ENCODE measurements at regions not wholly inside any gene's neighbourhood (a gene's known extent, or its start where the extent isn't known, plus 50 kb on each side); places are given as distances from the start of the nearest gene placed in this dataset.

DNA sequence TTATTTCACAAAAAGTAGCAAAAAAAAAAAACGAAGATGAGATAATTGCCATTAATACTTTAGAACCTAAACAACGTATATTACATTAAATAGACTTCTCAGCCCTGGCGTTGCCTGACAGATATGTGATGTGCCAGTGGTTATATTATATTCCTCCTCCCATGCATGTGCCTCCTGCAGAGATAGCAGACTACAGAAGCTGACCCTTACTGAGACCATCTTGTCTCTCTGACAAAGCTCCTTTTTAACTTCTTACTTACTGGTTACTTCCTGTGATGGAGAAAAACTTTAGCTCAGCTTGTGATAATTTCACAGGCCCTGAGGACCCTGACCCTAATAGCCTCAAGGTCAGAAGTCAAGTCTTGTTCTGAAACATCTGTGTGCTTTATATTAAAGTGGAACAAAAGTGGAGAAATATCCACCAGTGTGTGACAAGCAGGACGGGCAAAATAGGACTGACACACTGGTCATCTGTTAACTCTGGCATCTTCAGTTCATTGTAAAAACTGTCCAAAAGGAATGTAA is 80.6 kb upstream of the POU5F2 start:
- H2AFZ ChIP-seq (ENCODE audit: low read depth), result no peak overlapping the region
- no peak overlapping the region for H3K4me2 ChIP-seq
- H3K9ac ChIP-seq, result no peak overlapping the region

DNA sequence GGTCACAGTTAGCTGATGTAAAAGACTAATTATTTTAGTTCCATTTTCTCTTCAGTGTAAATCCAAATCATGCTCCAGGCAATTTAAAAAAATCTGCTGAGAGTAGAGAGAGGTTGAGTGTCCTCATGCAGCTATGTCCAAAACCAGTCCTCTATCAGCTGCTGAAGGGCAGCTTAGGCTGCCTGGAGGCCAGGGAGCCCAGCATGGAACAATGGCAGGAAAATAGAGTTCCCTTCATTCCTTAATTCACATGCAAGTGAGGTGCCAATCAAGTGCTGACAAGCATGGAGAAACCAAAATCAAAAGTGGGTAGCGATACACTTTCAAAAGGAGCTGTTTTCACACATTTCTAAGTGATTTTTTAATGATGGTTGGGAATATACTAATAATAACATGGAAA is 78.3 kb upstream of the POU5F2 start:
- Histone ChIP-seq H2AFZ (ENCODE audit: low read depth) (no peak overlapping the region), H3K4me3 (IDR thresholded peaks at IDR 0.05; ENCODE audit: insufficient read depth, low read depth, low read length) (no peak overlapping the region), H3K4me2 (no peak overlapping the region), H3K36me3 (ENCODE audit: insufficient read depth) (no peaks in the 10 kb centered on the region; the same call in 1 of the 2 replicates), H3K79me2 (ENCODE audit: insufficient read depth, low read depth) (no peaks in the 10 kb centered on the region), H3K27ac (no peak overlapping the region), H3K9ac (no peak overlapping the region), H3K27me3 (ENCODE audit: insufficient read depth, low read depth) (no peaks in the 10 kb centered on the region), H4K20me1 (ENCODE audit: insufficient read depth) (no peaks in the 10 kb centered on the region), H3K4me1 (ENCODE audit: low read depth, poor library complexity, severe bottlenecking) (no peaks in the 10 kb centered on the region)
- no peak for TF ChIP-seq CTCF (conservative IDR thresholded peaks at IDR 0.05; ENCODE audit: low read depth, low read length)

More for the DNA sequence above, 80.6 kb upstream of the POU5F2 start:
- Histone ChIP-seq H4K20me1 (ENCODE audit: insufficient read depth) (no peaks in the 10 kb centered on the region), H3K79me2 (ENCODE audit: insufficient read depth, low read depth) (no peaks in the 10 kb centered on the region), H3K4me1 (ENCODE audit: low read depth, poor library complexity, severe bottlenecking) (no peaks in the 10 kb centered on the region), H3K4me3 (IDR thresholded peaks at IDR 0.05; ENCODE audit: insufficient read depth, low read depth, low read length) (no peak overlapping the region), H3K36me3 (ENCODE audit: insufficient read depth) (no peaks in the 10 kb centered on the region; the same call in 1 of the 2 replicates), H3K27me3 (ENCODE audit: insufficient read depth, low read depth) (no peaks in the 10 kb centered on the region), H3K27ac (no peak overlapping the region)
- TF ChIP-seq CTCF (conservative IDR thresholded peaks at IDR 0.05; ENCODE audit: low read depth, low read length), result no peak

- Histone ChIP-seq H3K4me3 (IDR thresholded peaks at IDR 0.05; ENCODE audit: insufficient read depth, low read depth, low read length) (no peak overlapping the region), H3K27me3 (ENCODE audit: insufficient read depth, low read depth) (no peaks in the 10 kb centered on the region), H4K20me1 (ENCODE audit: insufficient read depth) (no peaks in the 10 kb centered on the region), H3K4me1 (ENCODE audit: low read depth, poor library complexity, severe bottlenecking) (no peaks in the 10 kb centered on the region), H2AFZ (ENCODE audit: low read depth) (no peak overlapping the region), H3K27ac (no peak overlapping the region), H3K9ac (no peak overlapping the region), H3K36me3 (ENCODE audit: insufficient read depth) (no peaks in the 10 kb centered on the region), H3K4me2 (no peak overlapping the region), H3K79me2 (ENCODE audit: insufficient read depth, low read depth) (no peaks in the 10 kb centered on the region)
- TF ChIP-seq CTCF (conservative IDR thresholded peaks at IDR 0.05; ENCODE audit: low read depth, low read length), result no peak
Observed at GRCh38 chr5:93810780-93811179, 69.4 kb upstream of the POU5F2 start.

DNA sequence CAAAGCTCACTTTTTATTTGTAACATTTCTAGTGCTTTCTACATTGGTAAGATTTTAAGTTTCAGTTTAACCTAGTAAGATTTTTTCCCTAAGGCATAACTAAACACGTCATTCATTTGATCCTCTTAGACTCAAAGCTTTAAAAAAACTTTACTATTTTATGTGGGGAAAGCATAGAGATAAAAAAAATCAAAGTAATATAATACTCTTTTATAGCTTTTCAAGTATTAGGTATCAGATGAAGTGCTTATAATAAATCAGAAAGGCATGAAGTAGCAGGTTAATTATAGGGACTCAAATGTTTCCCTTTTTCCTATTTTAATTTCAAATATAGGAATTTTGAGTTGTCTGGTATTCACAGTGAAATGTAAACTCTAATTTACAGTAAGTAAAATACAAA is 68.0 kb upstream of the POU5F2 start:
- H4K20me1 ChIP-seq (ENCODE audit: insufficient read depth), result no peaks in the 10 kb centered on the region
- H2AFZ ChIP-seq (ENCODE audit: low read depth), result no peak overlapping the region
- no peak overlapping the region for H3K9ac ChIP-seq
- no peaks in the 10 kb centered on the region for H3K27me3 ChIP-seq (ENCODE audit: insufficient read depth, low read depth)
- no peak overlapping the region for H3K4me2 ChIP-seq
- H3K36me3 ChIP-seq (ENCODE audit: insufficient read depth), result no peaks in the 10 kb centered on the region
- no peaks in the 10 kb centered on the region for H3K79me2 ChIP-seq (ENCODE audit: insufficient read depth, low read depth)
- no peaks in the 10 kb centered on the region for H3K4me1 ChIP-seq (ENCODE audit: low read depth, poor library complexity, severe bottlenecking)
- no peak overlapping the region for H3K4me3 ChIP-seq (IDR thresholded peaks at IDR 0.05; ENCODE audit: insufficient read depth, low read depth, low read length)
- TF ChIP-seq CTCF (conservative IDR thresholded peaks at IDR 0.05; ENCODE audit: low read depth, low read length), result no peak
- H3K27ac ChIP-seq, result no peak overlapping the region
